ENCODE measurements at regions not wholly inside any gene's neighbourhood (a gene's known extent, or its start where the extent isn't known, plus 50 kb on each side); places are given as distances from the start of the nearest gene placed in this dataset.

GRCh38 chr6:120478650-120479049 lies 855.6 kb downstream of the TBC1D32 start:
- no peaks in the 10 kb centered on the region for H4K20me1 ChIP-seq (ENCODE audit: control insufficient read depth, extremely low read depth, insufficient read depth, low read length)
- no peak overlapping the region for H3K4me3 ChIP-seq (replicated peaks in 1 of 4; ENCODE audit: control extremely low read depth in 1 of 4, insufficient read depth in 1 of 4, low read depth in 3 of 4, low read length in 4 of 4)
- H3K79me2 ChIP-seq (ENCODE audit: control insufficient read depth, insufficient read depth, low read length) = no peaks in the 10 kb centered on the region
- no peak overlapping the region for H3K9ac ChIP-seq (ENCODE audit: insufficient read depth, low read length)
- H3K36me3 ChIP-seq (ENCODE audit: control insufficient read depth, insufficient read depth, low read length) = no peaks in the 10 kb centered on the region
- no peaks in the 10 kb centered on the region for H3K4me1 ChIP-seq (ENCODE audit: control insufficient read depth, extremely low read depth, insufficient read depth, low read length)
- no peaks in the 10 kb centered on the region for H3K27me3 ChIP-seq (ENCODE audit: control insufficient read depth, insufficient read depth, low read length)
- no peak overlapping the region for H2AFZ ChIP-seq (ENCODE audit: low read length)
- H3K27ac ChIP-seq (ENCODE audit: insufficient read depth, low read length) = no peak overlapping the region
- TF ChIP-seq EZH2 (IDR thresholded peaks at IDR 0.05; ENCODE audit: low read length, missing control alignments) (no peak), CTCF (conservative IDR thresholded peaks at IDR 0.05 in 1 of 2, IDR thresholded peaks at IDR 0.05 in 1 of 2; ENCODE audit: low read depth in 1 of 2, low read length in 2 of 2) (no peak)
- H3K4me2 ChIP-seq (ENCODE audit: extremely low read depth, insufficient read depth, low read length) = no peak overlapping the region
- no peak for DNase-seq (ENCODE audit: low read depth in 2 of 2)
- H3K9me3 ChIP-seq (ENCODE audit: control insufficient read depth, insufficient read depth, low read depth, low read length) = no peaks in the 10 kb centered on the region

GRCh38 chr6:120473804-120474203 lies 860.5 kb downstream of the TBC1D32 start:
- no peak overlapping the region for H2AFZ ChIP-seq (ENCODE audit: low read length)
- DNase-seq (ENCODE audit: low read depth in 2 of 2) = no peak
- no peaks in the 10 kb centered on the region for H4K20me1 ChIP-seq (ENCODE audit: control insufficient read depth, extremely low read depth, insufficient read depth, low read length)
- no peaks in the 10 kb centered on the region for H3K9me3 ChIP-seq (ENCODE audit: control insufficient read depth, insufficient read depth, low read depth, low read length)
- H3K36me3 ChIP-seq (ENCODE audit: control insufficient read depth, insufficient read depth, low read length) = no peaks in the 10 kb centered on the region
- H3K4me1 ChIP-seq (ENCODE audit: control insufficient read depth, extremely low read depth, insufficient read depth, low read length) = no peaks in the 10 kb centered on the region
- no peaks in the 10 kb centered on the region for H3K79me2 ChIP-seq (ENCODE audit: control insufficient read depth, insufficient read depth, low read length)
- no peak overlapping the region for H3K9ac ChIP-seq (ENCODE audit: insufficient read depth, low read length)
- no peak overlapping the region for H3K27ac ChIP-seq (ENCODE audit: insufficient read depth, low read length)
- TF ChIP-seq CTCF (conservative IDR thresholded peaks at IDR 0.05 in 1 of 2, IDR thresholded peaks at IDR 0.05 in 1 of 2; ENCODE audit: low read depth in 1 of 2, low read length in 2 of 2) (no peak), EZH2 (IDR thresholded peaks at IDR 0.05; ENCODE audit: low read length, missing control alignments) (no peak)
- no peaks in the 10 kb centered on the region for H3K27me3 ChIP-seq (ENCODE audit: control insufficient read depth, insufficient read depth, low read length)
- no peak overlapping the region for H3K4me2 ChIP-seq (ENCODE audit: extremely low read depth, insufficient read depth, low read length)
- H3K4me3 ChIP-seq (replicated peaks in 1 of 4; ENCODE audit: control extremely low read depth in 1 of 4, insufficient read depth in 1 of 4, low read depth in 3 of 4, low read length in 4 of 4) = no peak overlapping the region

- H3K4me3 ChIP-seq (replicated peaks in 1 of 4; ENCODE audit: control extremely low read depth in 1 of 4, insufficient read depth in 1 of 4, low read depth in 3 of 4, low read length in 4 of 4) = no peak overlapping the region
- H3K4me2 ChIP-seq (ENCODE audit: extremely low read depth, insufficient read depth, low read length) = no peak overlapping the region
- H3K4me1 ChIP-seq (ENCODE audit: control insufficient read depth, extremely low read depth, insufficient read depth, low read length) = no peaks in the 10 kb centered on the region
- TF ChIP-seq EZH2 (IDR thresholded peaks at IDR 0.05; ENCODE audit: low read length, missing control alignments) (no peak), CTCF (conservative IDR thresholded peaks at IDR 0.05 in 1 of 2, IDR thresholded peaks at IDR 0.05 in 1 of 2; ENCODE audit: low read depth in 1 of 2, low read length in 2 of 2) (no peak)
- no peak overlapping the region for H2AFZ ChIP-seq (ENCODE audit: low read length)
- H3K27me3 ChIP-seq (ENCODE audit: control insufficient read depth, insufficient read depth, low read length) = no peaks in the 10 kb centered on the region
- no peaks in the 10 kb centered on the region for H3K9me3 ChIP-seq (ENCODE audit: control insufficient read depth, insufficient read depth, low read depth, low read length)
- no peaks in the 10 kb centered on the region for H4K20me1 ChIP-seq (ENCODE audit: control insufficient read depth, extremely low read depth, insufficient read depth, low read length)
- H3K79me2 ChIP-seq (ENCODE audit: control insufficient read depth, insufficient read depth, low read length) = no peaks in the 10 kb centered on the region
- no peak overlapping the region for H3K9ac ChIP-seq (ENCODE audit: insufficient read depth, low read length)
- H3K36me3 ChIP-seq (ENCODE audit: control insufficient read depth, insufficient read depth, low read length) = no peaks in the 10 kb centered on the region
- no peak overlapping the region for H3K27ac ChIP-seq (ENCODE audit: insufficient read depth, low read length)
- DNase-seq (ENCODE audit: low read depth in 2 of 2) = no peak
Observed at GRCh38 chr6:120468486-120468885, 865.8 kb downstream of the TBC1D32 start.
